ENCODE measurements at regions not wholly inside any gene's neighbourhood (a gene's known extent, or its start where the extent isn't known, plus 50 kb on each side); places are given as distances from the start of the nearest gene placed in this dataset.
"Not testable (repeated sequence)": the region's sequence is repeated elsewhere in the genome, so short reads cannot be mapped to it uniquely, and the experiment has no call there.

GRCh38 chr2:238719641-238720040, 128.2 kb upstream of the TWIST2 start:
- Histone ChIP-seq H3K4me3 (ENCODE audit: low read length) (no peak overlapping the region), H3K27me3 (ENCODE audit: control insufficient read depth in 2 of 2, insufficient read depth in 2 of 2, low read length in 2 of 2) (no peaks in the 10 kb centered on the region), H3K9me3 (ENCODE audit: control insufficient read depth in 2 of 3, low read length in 3 of 3) (no peaks in the 10 kb centered on the region), H3K27ac (ENCODE audit: low read depth, low read length) (no peak overlapping the region), H3K36me3 (ENCODE audit: control insufficient read depth in 2 of 3, insufficient read depth in 3 of 3, low read length in 3 of 3) (no peaks in the 10 kb centered on the region), H3K4me1 (ENCODE audit: control insufficient read depth in 2 of 2, insufficient read depth in 2 of 2, low read length in 2 of 2) (no peaks in the 10 kb centered on the region)
- ChIA-PET POLR2A (no interaction called here), CTCF (no interaction called here)
- peaks cover 3 to 39% (median 27%) of the 10 kb centered on the region in 5 donors for H3K27me3 Mint-ChIP-seq
- intact Hi-C loops (cut with micrococcal nuclease) = loop anchor here in 1 of 2 donors (10.0 kb wide), 1 partner anchor 1425 kb away; the partner anchor contains the start of gene OTOS
- no peak overlapping the region for H3K4me3 Mint-ChIP-seq
- peak overlapping the region in 1 of 9 donors; percentile 20 for H3K27ac Mint-ChIP-seq
- peaks cover 0 to 4% (median 0%) of the 10 kb centered on the region in 11 donors for H3K9me3 Mint-ChIP-seq
- ATAC-seq (no peak), DNase-seq (no peak)
- H3K36me3 Mint-ChIP-seq = no peaks in the 10 kb centered on the region
- no peaks in the 10 kb centered on the region for H3K4me1 Mint-ChIP-seq

- Mint-ChIP-seq H3K27ac (no peak overlapping the region), H3K4me1 (no peaks in the 10 kb centered on the region), H3K4me3 (no peak overlapping the region), H3K36me3 (no peaks in the 10 kb centered on the region), H3K27me3 (peaks cover 3 to 40% (median 32%) of the 10 kb centered on the region in 5 donors), H3K9me3 (peaks cover 0 to 7% (median 0%) of the 10 kb centered on the region in 11 donors)
- intact Hi-C loops (cut with micrococcal nuclease) = loop anchor here in 1 of 2 donors (10.0 kb wide), 1 partner anchor 1425 kb away; the partner anchor contains the start of gene OTOS
- no peak overlapping the region for H3K4me3 ChIP-seq (ENCODE audit: low read length)
- ChIA-PET POLR2A (no interaction called here), CTCF (no interaction called here)
- H3K27me3 ChIP-seq (ENCODE audit: control insufficient read depth in 2 of 2, insufficient read depth in 2 of 2, low read length in 2 of 2) = no peaks in the 10 kb centered on the region
- no peaks in the 10 kb centered on the region for H3K4me1 ChIP-seq (ENCODE audit: control insufficient read depth in 2 of 2, insufficient read depth in 2 of 2, low read length in 2 of 2)
- no peaks in the 10 kb centered on the region for H3K9me3 ChIP-seq (ENCODE audit: control insufficient read depth in 2 of 3, low read length in 3 of 3)
- H3K36me3 ChIP-seq (ENCODE audit: control insufficient read depth in 2 of 3, insufficient read depth in 3 of 3, low read length in 3 of 3) = no peaks in the 10 kb centered on the region
- no peak overlapping the region for H3K27ac ChIP-seq (ENCODE audit: low read depth, low read length)
- ATAC-seq (peak; percentile 61), DNase-seq (peak in 4 of 9 donors; percentile 5 to 57 (median 16))
Measured at GRCh38 chr2:238720232-238720672, 127.6 kb upstream of the TWIST2 start.

- Mint-ChIP-seq H3K4me1 (no peaks in the 10 kb centered on the region), H3K36me3 (no peaks in the 10 kb centered on the region), H3K4me3 (no peak overlapping the region), H3K27ac (no peak overlapping the region), H3K9me3 (peaks cover 0 to 13% (median 2%) of the 10 kb centered on the region in 11 donors), H3K27me3 (peaks cover 3 to 27% (median 19%) of the 10 kb centered on the region in 5 donors)
- Histone ChIP-seq H3K9me3 (ENCODE audit: control insufficient read depth in 2 of 3, low read length in 3 of 3) (no peaks in the 10 kb centered on the region), H3K4me3 (ENCODE audit: low read length) (no peak overlapping the region), H3K4me1 (ENCODE audit: control insufficient read depth in 2 of 2, insufficient read depth in 2 of 2, low read length in 2 of 2) (no peaks in the 10 kb centered on the region), H3K27ac (ENCODE audit: low read depth, low read length) (no peak overlapping the region), H3K27me3 (ENCODE audit: control insufficient read depth in 2 of 2, insufficient read depth in 2 of 2, low read length in 2 of 2) (no peaks in the 10 kb centered on the region), H3K36me3 (ENCODE audit: control insufficient read depth in 2 of 3, insufficient read depth in 3 of 3, low read length in 3 of 3) (no peaks in the 10 kb centered on the region)
- ChIA-PET POLR2A (no interaction called here), CTCF (no interaction called here)
- DNase-seq = no peak
- ATAC-seq = no peak
- intact Hi-C loops (cut with micrococcal nuclease) = loop anchor here in 1 of 2 donors (10.0 kb wide), 1 partner anchor 1423 kb away; the partner anchor contains the start of gene OTOS
Measured at GRCh38 chr2:238722181-238722580, 125.7 kb upstream of the TWIST2 start.

DNA sequence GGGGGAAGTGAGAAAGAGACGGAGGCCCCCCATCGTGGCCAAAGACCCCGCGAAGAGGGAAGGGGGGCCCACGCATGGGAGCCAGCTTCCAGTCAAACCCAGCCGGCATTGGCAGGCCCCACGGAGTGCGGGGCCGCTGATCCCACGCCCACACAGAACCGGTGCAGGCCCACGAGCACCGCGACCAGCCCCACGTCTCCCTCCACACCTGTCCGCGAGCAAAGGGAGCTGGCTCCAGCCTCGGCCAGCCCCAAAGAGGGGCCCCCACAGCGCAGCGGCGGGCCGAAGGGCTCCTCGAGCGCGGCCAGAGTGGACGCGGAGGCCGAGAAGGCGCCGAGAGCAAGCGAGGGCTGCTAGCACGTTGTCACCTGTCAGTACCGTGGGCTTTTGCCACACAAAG, 125.0 kb upstream of the TWIST2 start:
- intact Hi-C loops (cut with micrococcal nuclease) = loop anchor here in 1 of 2 donors (10.0 kb wide), 1 partner anchor 1422 kb away; the partner anchor contains the start of gene OTOS
- ChIA-PET CTCF (interaction anchor here (0.6 kb wide), 1 partner anchor 1448 kb away, joined by 3 read pairs; no protein-coding TSS in a partner anchor), POLR2A (no interaction called here)
- Histone ChIP-seq H3K27me3 (ENCODE audit: control insufficient read depth in 2 of 2, insufficient read depth in 2 of 2, low read length in 2 of 2) (no peaks in the 10 kb centered on the region), H3K4me3 (ENCODE audit: low read length) (no peak overlapping the region), H3K9me3 (ENCODE audit: control insufficient read depth in 2 of 3, low read length in 3 of 3) (no peaks in the 10 kb centered on the region), H3K4me1 (ENCODE audit: control insufficient read depth in 2 of 2, insufficient read depth in 2 of 2, low read length in 2 of 2) (no peaks in the 10 kb centered on the region), H3K36me3 (ENCODE audit: control insufficient read depth in 2 of 3, insufficient read depth in 3 of 3, low read length in 3 of 3) (no peaks in the 10 kb centered on the region), H3K27ac (ENCODE audit: low read depth, low read length) (no peak overlapping the region)
- Mint-ChIP-seq H3K9me3 (peaks cover 0 to 13% (median 2%) of the 10 kb centered on the region in 11 donors), H3K4me1 (no peaks in the 10 kb centered on the region), H3K27me3 (peaks cover 3 to 30% (median 18%) of the 10 kb centered on the region in 5 donors), H3K4me3 (no peak overlapping the region), H3K36me3 (no peaks in the 10 kb centered on the region), H3K27ac (no peak overlapping the region)
- no peak for ATAC-seq
- no peak for DNase-seq

- H3K4me3 Mint-ChIP-seq; H3K4me1 ChIP-seq (ENCODE audit: control insufficient read depth in 2 of 2, insufficient read depth in 2 of 2, low read length in 2 of 2); POLR2A ChIA-PET; H3K4me1 Mint-ChIP-seq; ATAC-seq; DNase-seq; H3K36me3 Mint-ChIP-seq; H3K27ac ChIP-seq (ENCODE audit: low read depth, low read length); CTCF ChIA-PET; H3K9me3 ChIP-seq (ENCODE audit: control insufficient read depth in 2 of 3, low read length in 3 of 3); H3K4me3 ChIP-seq (ENCODE audit: low read length); H3K36me3 ChIP-seq (ENCODE audit: control insufficient read depth in 2 of 3, insufficient read depth in 3 of 3, low read length in 3 of 3); H3K27me3 ChIP-seq (ENCODE audit: control insufficient read depth in 2 of 2, insufficient read depth in 2 of 2, low read length in 2 of 2); H3K27ac Mint-ChIP-seq: not testable (repeated sequence)
- intact Hi-C loops (cut with micrococcal nuclease) = loop anchor here in 1 of 2 donors (10.0 kb wide), 1 partner anchor 1421 kb away; the partner anchor contains the start of gene OTOS
- peaks cover 3 to 31% (median 24%) of the 10 kb centered on the region in 5 donors for H3K27me3 Mint-ChIP-seq
- peaks cover 0 to 13% (median 2%) of the 10 kb centered on the region in 11 donors for H3K9me3 Mint-ChIP-seq
Measured at GRCh38 chr2:238723740-238724320, 124.1 kb upstream of the TWIST2 start.

DNA sequence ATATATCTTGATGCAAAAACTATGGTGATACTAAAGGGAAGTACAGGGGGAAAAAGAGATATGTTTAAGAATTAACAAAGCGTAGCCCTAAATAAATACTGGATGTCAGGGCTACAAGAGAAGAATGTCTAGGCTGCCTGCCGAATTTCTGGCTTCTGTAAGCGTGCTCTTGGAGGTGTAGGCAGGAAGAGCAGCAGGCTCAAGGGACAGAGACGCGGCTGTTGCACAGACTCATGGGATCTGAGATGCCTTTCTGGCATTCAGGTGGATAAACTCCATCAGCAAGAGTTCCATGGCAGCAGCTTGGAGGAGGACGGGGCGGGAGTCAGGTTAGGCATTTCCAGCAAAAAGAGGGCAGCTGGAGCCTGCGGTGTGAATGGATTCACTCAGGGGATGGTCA, 123.2 kb upstream of the TWIST2 start:
- H3K27me3 ChIP-seq (ENCODE audit: control insufficient read depth in 2 of 2, insufficient read depth in 2 of 2, low read length in 2 of 2) = no peaks in the 10 kb centered on the region
- no peak overlapping the region for H3K4me3 ChIP-seq (ENCODE audit: low read length)
- H3K9me3 ChIP-seq (ENCODE audit: control insufficient read depth in 2 of 3, low read length in 3 of 3) = no peaks in the 10 kb centered on the region
- intact Hi-C loops (cut with micrococcal nuclease) = loop anchor here in 1 of 2 donors (10.0 kb wide), 1 partner anchor 1420 kb away; the partner anchor contains the start of gene OTOS
- no peaks in the 10 kb centered on the region for H3K36me3 Mint-ChIP-seq
- ChIA-PET POLR2A (no interaction called here), CTCF (no interaction called here)
- no peak overlapping the region for H3K27ac ChIP-seq (ENCODE audit: low read depth, low read length)
- DNase-seq (no peak), ATAC-seq (no peak)
- H3K27me3 Mint-ChIP-seq = peaks cover 3 to 40% (median 17%) of the 10 kb centered on the region in 5 donors
- H3K27ac Mint-ChIP-seq = no peak overlapping the region
- H3K36me3 ChIP-seq (ENCODE audit: control insufficient read depth in 2 of 3, insufficient read depth in 3 of 3, low read length in 3 of 3) = no peaks in the 10 kb centered on the region
- peaks cover 0 to 13% (median 2%) of the 10 kb centered on the region in 11 donors for H3K9me3 Mint-ChIP-seq
- H3K4me1 Mint-ChIP-seq = no peaks in the 10 kb centered on the region
- H3K4me1 ChIP-seq (ENCODE audit: control insufficient read depth in 2 of 2, insufficient read depth in 2 of 2, low read length in 2 of 2) = no peaks in the 10 kb centered on the region
- no peak overlapping the region for H3K4me3 Mint-ChIP-seq

GRCh38 chr2:238725298-238725697, 122.6 kb upstream of the TWIST2 start:
- Mint-ChIP-seq H3K27ac (no peak overlapping the region), H3K4me1 (no peaks in the 10 kb centered on the region), H3K9me3 (peaks cover 0 to 13% (median 2%) of the 10 kb centered on the region in 11 donors), H3K27me3 (peaks cover 0 to 40% (median 17%) of the 10 kb centered on the region in 5 donors), H3K4me3 (no peak overlapping the region), H3K36me3 (no peaks in the 10 kb centered on the region)
- DNase-seq = no peak
- Histone ChIP-seq H3K27ac (ENCODE audit: low read depth, low read length) (no peak overlapping the region), H3K27me3 (ENCODE audit: control insufficient read depth in 2 of 2, insufficient read depth in 2 of 2, low read length in 2 of 2) (no peaks in the 10 kb centered on the region), H3K4me1 (ENCODE audit: control insufficient read depth in 2 of 2, insufficient read depth in 2 of 2, low read length in 2 of 2) (no peaks in the 10 kb centered on the region), H3K4me3 (ENCODE audit: low read length) (no peak overlapping the region), H3K36me3 (ENCODE audit: control insufficient read depth in 2 of 3, insufficient read depth in 3 of 3, low read length in 3 of 3) (no peaks in the 10 kb centered on the region), H3K9me3 (ENCODE audit: control insufficient read depth in 2 of 3, low read length in 3 of 3) (no peaks in the 10 kb centered on the region)
- intact Hi-C loops (cut with micrococcal nuclease) = loop anchor here in 1 of 2 donors (10.0 kb wide), 1 partner anchor 1420 kb away; the partner anchor contains the start of gene OTOS
- CTCF ChIA-PET = no interaction called here
- POLR2A ChIA-PET = no interaction called here
- ATAC-seq = no peak
